ENCODE measurements at regions not wholly inside any gene's neighbourhood (a gene's known extent, or its start where the extent isn't known, plus 50 kb on each side); places are given as distances from the start of the nearest gene placed in this dataset.

DNA sequence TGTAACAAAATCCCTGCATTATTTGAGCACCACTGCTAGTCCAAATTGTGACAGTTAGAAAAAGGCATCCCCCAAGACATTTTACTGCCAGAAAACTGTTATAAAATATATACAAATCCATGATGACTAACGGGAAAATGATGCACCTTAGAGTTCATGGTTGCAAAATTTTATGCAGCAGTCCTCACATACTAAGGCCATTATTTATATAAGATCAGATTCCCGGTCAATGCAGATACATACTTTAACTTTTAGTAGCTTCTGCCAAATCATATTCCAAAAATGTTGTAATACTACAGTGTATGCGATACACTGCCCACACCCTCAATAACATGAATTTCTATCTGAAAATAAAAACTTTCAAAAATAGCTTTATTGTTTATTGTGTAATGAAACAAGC lies 239.9 kb upstream of the ZNF32 start:
- no peak for TF ChIP-seq POLR2AphosphoS5 (IDR thresholded peaks at IDR 0.05; ENCODE audit: low read depth, low read length)
- no peak for TF ChIP-seq TCF7L2 (IDR thresholded peaks at IDR 0.05; ENCODE audit: low read depth, low read length)
- TF ChIP-seq, protein P1, sequence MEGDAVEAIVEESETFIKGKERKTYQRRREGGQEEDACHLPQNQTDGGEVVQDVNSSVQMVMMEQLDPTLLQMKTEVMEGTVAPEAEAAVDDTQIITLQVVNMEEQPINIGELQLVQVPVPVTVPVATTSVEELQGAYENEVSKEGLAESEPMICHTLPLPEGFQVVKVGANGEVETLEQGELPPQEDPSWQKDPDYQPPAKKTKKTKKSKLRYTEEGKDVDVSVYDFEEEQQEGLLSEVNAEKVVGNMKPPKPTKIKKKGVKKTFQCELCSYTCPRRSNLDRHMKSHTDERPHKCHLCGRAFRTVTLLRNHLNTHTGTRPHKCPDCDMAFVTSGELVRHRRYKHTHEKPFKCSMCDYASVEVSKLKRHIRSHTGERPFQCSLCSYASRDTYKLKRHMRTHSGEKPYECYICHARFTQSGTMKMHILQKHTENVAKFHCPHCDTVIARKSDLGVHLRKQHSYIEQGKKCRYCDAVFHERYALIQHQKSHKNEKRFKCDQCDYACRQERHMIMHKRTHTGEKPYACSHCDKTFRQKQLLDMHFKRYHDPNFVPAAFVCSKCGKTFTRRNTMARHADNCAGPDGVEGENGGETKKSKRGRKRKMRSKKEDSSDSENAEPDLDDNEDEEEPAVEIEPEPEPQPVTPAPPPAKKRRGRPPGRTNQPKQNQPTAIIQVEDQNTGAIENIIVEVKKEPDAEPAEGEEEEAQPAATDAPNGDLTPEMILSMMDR (IDR thresholded peaks at IDR 0.05), result no peak
